ENCODE measurements at regions not wholly inside any gene's neighbourhood (a gene's known extent, or its start where the extent isn't known, plus 50 kb on each side); places are given as distances from the start of the nearest gene placed in this dataset.

DNA sequence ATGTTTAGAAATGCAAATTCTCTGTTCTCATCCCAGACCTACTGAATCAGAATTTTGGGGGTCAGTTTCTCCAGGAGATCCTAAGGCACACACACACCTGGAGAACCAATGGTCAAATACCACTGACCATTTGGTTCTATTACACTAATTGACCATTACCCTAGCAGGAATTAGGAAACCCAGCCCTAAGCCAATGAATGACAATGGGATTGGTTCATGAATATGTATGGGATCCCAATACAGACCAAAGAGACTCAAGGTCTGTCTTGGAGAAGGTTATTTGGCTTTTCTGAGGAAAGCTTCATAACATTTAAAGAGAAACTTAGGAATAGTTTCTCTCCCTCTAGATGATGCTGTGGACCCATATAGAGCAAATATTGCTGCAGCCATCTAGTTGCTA is 317.0 kb downstream of the BMPER start (continued):
- TF ChIP-seq, protein P1, sequence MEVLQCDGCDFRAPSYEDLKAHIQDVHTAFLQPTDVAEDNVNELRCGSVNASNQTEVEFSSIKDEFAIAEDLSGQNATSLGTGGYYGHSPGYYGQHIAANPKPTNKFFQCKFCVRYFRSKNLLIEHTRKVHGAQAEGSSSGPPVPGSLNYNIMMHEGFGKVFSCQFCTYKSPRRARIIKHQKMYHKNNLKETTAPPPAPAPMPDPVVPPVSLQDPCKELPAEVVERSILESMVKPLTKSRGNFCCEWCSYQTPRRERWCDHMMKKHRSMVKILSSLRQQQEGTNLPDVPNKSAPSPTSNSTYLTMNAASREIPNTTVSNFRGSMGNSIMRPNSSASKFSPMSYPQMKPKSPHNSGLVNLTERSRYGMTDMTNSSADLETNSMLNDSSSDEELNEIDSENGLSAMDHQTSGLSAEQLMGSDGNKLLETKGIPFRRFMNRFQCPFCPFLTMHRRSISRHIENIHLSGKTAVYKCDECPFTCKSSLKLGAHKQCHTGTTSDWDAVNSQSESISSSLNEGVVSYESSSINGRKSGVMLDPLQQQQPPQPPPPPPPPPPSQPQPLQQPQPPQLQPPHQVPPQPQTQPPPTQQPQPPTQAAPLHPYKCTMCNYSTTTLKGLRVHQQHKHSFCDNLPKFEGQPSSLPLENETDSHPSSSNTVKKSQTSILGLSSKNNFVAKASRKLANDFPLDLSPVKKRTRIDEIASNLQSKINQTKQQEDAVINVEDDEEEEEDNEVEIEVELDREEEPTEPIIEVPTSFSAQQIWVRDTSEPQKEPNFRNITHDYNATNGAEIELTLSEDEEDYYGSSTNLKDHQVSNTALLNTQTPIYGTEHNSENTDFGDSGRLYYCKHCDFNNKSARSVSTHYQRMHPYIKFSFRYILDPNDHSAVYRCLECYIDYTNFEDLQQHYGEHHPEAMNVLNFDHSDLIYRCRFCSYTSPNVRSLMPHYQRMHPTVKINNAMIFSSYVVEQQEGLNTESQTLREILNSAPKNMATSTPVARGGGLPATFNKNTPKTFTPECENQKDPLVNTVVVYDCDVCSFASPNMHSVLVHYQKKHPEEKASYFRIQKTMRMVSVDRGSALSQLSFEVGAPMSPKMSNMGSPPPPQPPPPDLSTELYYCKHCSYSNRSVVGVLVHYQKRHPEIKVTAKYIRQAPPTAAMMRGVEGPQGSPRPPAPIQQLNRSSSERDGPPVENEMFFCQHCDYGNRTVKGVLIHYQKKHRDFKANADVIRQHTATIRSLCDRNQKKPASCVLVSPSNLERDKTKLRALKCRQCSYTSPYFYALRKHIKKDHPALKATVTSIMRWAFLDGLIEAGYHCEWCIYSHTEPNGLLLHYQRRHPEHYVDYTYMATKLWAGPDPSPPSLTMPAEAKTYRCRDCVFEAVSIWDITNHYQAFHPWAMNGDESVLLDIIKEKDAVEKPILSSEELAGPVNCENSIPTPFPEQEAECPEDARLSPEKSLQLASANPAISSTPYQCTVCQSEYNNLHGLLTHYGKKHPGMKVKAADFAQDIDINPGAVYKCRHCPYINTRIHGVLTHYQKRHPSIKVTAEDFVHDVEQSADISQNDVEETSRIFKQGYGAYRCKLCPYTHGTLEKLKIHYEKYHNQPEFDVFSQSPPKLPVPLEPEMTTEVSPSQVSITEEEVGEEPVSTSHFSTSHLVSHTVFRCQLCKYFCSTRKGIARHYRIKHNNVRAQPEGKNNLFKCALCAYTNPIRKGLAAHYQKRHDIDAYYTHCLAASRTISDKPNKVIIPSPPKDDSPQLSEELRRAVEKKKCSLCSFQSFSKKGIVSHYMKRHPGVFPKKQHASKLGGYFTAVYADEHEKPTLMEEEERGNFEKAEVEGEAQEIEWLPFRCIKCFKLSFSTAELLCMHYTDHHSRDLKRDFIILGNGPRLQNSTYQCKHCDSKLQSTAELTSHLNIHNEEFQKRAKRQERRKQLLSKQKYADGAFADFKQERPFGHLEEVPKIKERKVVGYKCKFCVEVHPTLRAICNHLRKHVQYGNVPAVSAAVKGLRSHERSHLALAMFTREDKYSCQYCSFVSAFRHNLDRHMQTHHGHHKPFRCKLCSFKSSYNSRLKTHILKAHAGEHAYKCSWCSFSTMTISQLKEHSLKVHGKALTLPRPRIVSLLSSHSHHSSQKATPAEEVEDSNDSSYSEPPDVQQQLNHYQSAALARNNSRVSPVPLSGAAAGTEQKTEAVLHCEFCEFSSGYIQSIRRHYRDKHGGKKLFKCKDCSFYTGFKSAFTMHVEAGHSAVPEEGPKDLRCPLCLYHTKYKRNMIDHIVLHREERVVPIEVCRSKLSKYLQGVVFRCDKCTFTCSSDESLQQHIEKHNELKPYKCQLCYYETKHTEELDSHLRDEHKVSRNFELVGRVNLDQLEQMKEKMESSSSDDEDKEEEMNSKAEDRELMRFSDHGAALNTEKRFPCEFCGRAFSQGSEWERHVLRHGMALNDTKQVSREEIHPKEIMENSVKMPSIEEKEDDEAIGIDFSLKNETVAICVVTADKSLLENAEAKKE (CRISPR knock-in tag; IDR thresholded peaks at IDR 0.05): no peak
- TF ChIP-seq, protein P2, sequence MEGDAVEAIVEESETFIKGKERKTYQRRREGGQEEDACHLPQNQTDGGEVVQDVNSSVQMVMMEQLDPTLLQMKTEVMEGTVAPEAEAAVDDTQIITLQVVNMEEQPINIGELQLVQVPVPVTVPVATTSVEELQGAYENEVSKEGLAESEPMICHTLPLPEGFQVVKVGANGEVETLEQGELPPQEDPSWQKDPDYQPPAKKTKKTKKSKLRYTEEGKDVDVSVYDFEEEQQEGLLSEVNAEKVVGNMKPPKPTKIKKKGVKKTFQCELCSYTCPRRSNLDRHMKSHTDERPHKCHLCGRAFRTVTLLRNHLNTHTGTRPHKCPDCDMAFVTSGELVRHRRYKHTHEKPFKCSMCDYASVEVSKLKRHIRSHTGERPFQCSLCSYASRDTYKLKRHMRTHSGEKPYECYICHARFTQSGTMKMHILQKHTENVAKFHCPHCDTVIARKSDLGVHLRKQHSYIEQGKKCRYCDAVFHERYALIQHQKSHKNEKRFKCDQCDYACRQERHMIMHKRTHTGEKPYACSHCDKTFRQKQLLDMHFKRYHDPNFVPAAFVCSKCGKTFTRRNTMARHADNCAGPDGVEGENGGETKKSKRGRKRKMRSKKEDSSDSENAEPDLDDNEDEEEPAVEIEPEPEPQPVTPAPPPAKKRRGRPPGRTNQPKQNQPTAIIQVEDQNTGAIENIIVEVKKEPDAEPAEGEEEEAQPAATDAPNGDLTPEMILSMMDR (conservative IDR thresholded peaks at IDR 0.05; ENCODE audit: low read depth in 2 of 2): no peak
- TF ChIP-seq ZNF331 (CRISPR knock-in tag; IDR thresholded peaks at IDR 0.05; ENCODE audit: low read depth): no peak
- no peak for TF ChIP-seq POLR2AphosphoS5 (IDR thresholded peaks at IDR 0.05; ENCODE audit: low read depth)

DNA sequence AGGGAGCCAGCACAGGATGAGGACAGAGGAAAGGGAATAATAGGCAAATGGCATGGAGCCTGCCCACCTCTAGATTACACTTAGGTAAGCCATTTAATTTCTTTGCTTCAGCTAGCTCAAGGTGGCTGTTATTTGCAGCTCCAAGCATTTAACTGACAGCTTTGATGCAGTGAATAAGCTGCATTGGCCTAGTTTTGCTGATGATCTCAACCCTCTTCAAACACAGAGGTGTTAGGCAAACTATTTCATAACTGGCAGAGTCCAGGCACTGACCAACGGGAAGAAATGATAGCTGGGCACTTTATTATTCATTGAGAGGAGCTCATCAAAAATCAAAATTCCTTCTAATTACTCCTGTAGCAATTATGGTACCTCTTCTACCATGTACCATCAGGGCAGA is 317.4 kb downstream of the BMPER start:
- no peaks in the 10 kb centered on the region for H3K79me2 ChIP-seq (replicated peaks; ENCODE audit: insufficient read depth)
- H3K9me2 ChIP-seq (ENCODE audit: insufficient read depth): 0 out of 2 replicates have a peak, but pooled peaks cover 15% of the 10 kb centered on the region
- no peak overlapping the region; the same call in 1 of the 2 replicates for H3K4me2 ChIP-seq
- no peaks in the 10 kb centered on the region; the same call in 2 of the 3 replicates for H3K9me3 Mint-ChIP-seq
- H3K27ac Mint-ChIP-seq: no peak overlapping the region
- no peaks in the 10 kb centered on the region for H3K27me3 ChIP-seq (ENCODE audit: insufficient read depth)
- H3K36me3 ChIP-seq (ENCODE audit: insufficient read depth): no peaks in the 10 kb centered on the region
- DNase-seq (ENCODE audit: low spot score) (no peak), ATAC-seq (no peak)
- no peaks in the 10 kb centered on the region for H3F3A ChIP-seq (replicated peaks; ENCODE audit: low read depth)
- no peak overlapping the region for H2AFZ ChIP-seq
- no peaks in the 10 kb centered on the region for H3K36me3 Mint-ChIP-seq (ENCODE audit: low read depth)
- H3K4me3 ChIP-seq: no peak overlapping the region
- no peak overlapping the region for H3K27ac ChIP-seq (ENCODE audit: low read depth)
- H3K27me3 Mint-ChIP-seq (ENCODE audit: insufficient read depth, low read depth, poor library complexity): no peaks in the 10 kb centered on the region
- H4K20me1 ChIP-seq (replicated peaks; ENCODE audit: insufficient read depth): no peaks in the 10 kb centered on the region
- peaks cover 3% of the 10 kb centered on the region; the same call in 1 of the 2 replicates for H3K4me1 ChIP-seq (ENCODE audit: insufficient read depth)
- no peak for TF ChIP-seq ZNF331 (CRISPR knock-in tag; IDR thresholded peaks at IDR 0.05; ENCODE audit: low read depth)
- H3K4me1 Mint-ChIP-seq: peaks cover 26% of the 10 kb centered on the region
- H3K4me3 Mint-ChIP-seq: no peak overlapping the region

Data from GM23338 (cell line).